Neural crest cell (in vitro differentiated cells): ENCODE measurements at regions not wholly inside any gene's neighbourhood (a gene's known extent, or its start where the extent isn't known, plus 50 kb on each side); places are given as distances from the start of the nearest gene placed in this dataset.

Source experiments
- DNase-seq: peaks from one replicate; pipeline ENCODE4 v3.0.0; 2021; ENCODE audit warnings: low read depth, mixed read lengths, low spot score
- H3K27ac Mint-ChIP-seq: one replicate; pipeline ENCODE4 v1.8.0; 2021; ENCODE audit warnings: mild to moderate bottlenecking, mixed read lengths; ENCODE audit not compliant: unreplicated experiment
- H3K27me3 Mint-ChIP-seq: 2 replicates; pipeline ENCODE4 v1.8.0; 2021; ENCODE audit warnings: low read depth, mild to moderate bottlenecking, mixed read lengths
- H3K36me3 Mint-ChIP-seq: 2 replicates; pipeline ENCODE4 v1.8.0; 2021; ENCODE audit warnings: low read depth, mild to moderate bottlenecking, mixed read lengths
- H3K4me1 Mint-ChIP-seq: 2 replicates; pipeline ENCODE4 v1.8.0; 2021; ENCODE audit warnings: mixed read lengths
- H3K4me3 Mint-ChIP-seq: one replicate; pipeline ENCODE4 v1.8.0; 2021; ENCODE audit warnings: mild to moderate bottlenecking, mixed read lengths
- H3K9me3 Mint-ChIP-seq: 2 replicates; pipeline ENCODE4 v1.8.0; 2021; ENCODE audit warnings: mixed read lengths
- TF ChIP-seq, protein P1 (sequence below): fragments of 200-600 bp; sonication (generic); conservative IDR thresholded peaks from 2 replicates; pipeline ENCODE4 v1.5.0; 2021; ENCODE audit warnings: antibody characterized with exemption, mild to moderate bottlenecking

DNA sequence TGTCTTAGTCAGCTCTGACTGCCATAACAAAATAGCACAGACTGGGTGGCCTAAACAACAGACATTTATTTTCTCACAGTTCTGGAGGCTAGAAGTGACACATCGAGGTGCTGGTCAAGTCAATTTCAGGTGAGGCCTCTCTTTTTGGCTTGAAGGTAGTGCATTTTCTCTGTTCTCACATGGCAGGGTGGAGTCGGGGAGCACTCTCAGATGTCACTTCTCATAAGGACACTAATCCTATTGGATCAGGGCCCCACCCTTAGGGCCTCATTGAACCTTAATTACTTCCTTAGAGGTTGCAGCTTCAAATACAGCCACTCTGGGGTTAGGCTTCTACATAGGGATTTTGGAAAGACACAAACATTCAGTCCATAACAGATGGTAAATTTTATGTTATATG, 161.6 kb downstream of the PFKFB3 start:
- H3K4me3 Mint-ChIP-seq: no peak overlapping the region
- no peak for DNase-seq
- H3K27me3 Mint-ChIP-seq: peaks cover 4% of the 10 kb centered on the region
- peak overlapping the region; percentile 30 for H3K27ac Mint-ChIP-seq
- peaks cover 4% of the 10 kb centered on the region for H3K9me3 Mint-ChIP-seq
- H3K36me3 Mint-ChIP-seq: peaks cover 3% of the 10 kb centered on the region
- no peaks in the 10 kb centered on the region for H3K4me1 Mint-ChIP-seq
- TF ChIP-seq, protein P1, sequence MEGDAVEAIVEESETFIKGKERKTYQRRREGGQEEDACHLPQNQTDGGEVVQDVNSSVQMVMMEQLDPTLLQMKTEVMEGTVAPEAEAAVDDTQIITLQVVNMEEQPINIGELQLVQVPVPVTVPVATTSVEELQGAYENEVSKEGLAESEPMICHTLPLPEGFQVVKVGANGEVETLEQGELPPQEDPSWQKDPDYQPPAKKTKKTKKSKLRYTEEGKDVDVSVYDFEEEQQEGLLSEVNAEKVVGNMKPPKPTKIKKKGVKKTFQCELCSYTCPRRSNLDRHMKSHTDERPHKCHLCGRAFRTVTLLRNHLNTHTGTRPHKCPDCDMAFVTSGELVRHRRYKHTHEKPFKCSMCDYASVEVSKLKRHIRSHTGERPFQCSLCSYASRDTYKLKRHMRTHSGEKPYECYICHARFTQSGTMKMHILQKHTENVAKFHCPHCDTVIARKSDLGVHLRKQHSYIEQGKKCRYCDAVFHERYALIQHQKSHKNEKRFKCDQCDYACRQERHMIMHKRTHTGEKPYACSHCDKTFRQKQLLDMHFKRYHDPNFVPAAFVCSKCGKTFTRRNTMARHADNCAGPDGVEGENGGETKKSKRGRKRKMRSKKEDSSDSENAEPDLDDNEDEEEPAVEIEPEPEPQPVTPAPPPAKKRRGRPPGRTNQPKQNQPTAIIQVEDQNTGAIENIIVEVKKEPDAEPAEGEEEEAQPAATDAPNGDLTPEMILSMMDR: no peak

DNA sequence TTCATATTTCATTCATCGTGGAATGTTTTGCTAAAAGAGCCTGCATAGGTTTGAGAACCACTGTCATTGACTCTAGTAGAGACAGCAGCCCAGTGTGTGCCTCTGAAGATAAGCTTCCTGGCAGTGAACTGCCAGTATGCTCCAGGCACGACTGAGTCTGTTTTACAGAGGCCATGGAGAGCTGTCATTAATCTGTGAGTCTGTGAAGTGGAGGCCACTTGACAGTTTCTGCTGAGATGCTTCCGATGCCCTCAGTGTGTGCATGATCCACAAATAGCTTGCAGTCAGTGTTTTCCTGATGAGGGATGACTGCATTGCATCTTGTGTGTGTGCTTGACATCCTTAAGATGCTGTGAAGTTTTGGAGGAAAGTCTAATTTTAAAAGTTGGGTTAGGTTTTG, 162.2 kb downstream of the PFKFB3 start:
- no peak for DNase-seq
- H3K27ac Mint-ChIP-seq: no peak overlapping the region
- no peak overlapping the region for H3K4me3 Mint-ChIP-seq

DNA sequence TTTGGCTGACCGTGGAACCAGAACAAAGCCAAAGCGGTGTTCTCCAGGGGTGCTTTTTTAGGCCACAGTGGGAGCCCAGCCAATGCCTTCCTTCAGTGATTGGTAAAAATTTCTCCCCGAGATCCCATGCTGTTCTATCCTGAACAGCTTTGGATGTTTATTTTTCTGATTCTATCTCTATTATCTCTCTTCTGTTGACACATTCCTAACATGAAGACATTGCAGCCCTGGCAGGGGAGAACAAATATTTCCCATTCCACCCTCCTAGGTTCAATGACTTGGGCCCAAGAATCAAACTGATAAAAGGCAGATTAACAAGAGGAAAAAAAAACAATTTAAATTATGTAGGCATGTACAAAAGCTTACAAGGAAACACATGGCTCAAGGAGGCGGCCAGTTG, 162.7 kb downstream of the PFKFB3 start:
- no peak for DNase-seq
- Mint-ChIP-seq H3K9me3 (peaks cover 4% of the 10 kb centered on the region), H3K4me1 (no peaks in the 10 kb centered on the region), H3K4me3 (no peak overlapping the region), H3K36me3 (peaks cover 3% of the 10 kb centered on the region), H3K27ac (no peak overlapping the region), H3K27me3 (peaks cover 4% of the 10 kb centered on the region)
- TF ChIP-seq, protein P1: no peak

More for the DNA sequence above, 162.2 kb downstream of the PFKFB3 start:
- TF ChIP-seq, protein P1: no peak
- Mint-ChIP-seq H3K27me3 (peaks cover 4% of the 10 kb centered on the region), H3K36me3 (peaks cover 3% of the 10 kb centered on the region), H3K9me3 (peaks cover 4% of the 10 kb centered on the region), H3K4me1 (no peaks in the 10 kb centered on the region)
